ENCODE measurements at regions not wholly inside any gene's neighbourhood (a gene's known extent, or its start where the extent isn't known, plus 50 kb on each side); places are given as distances from the start of the nearest gene placed in this dataset.

DNA sequence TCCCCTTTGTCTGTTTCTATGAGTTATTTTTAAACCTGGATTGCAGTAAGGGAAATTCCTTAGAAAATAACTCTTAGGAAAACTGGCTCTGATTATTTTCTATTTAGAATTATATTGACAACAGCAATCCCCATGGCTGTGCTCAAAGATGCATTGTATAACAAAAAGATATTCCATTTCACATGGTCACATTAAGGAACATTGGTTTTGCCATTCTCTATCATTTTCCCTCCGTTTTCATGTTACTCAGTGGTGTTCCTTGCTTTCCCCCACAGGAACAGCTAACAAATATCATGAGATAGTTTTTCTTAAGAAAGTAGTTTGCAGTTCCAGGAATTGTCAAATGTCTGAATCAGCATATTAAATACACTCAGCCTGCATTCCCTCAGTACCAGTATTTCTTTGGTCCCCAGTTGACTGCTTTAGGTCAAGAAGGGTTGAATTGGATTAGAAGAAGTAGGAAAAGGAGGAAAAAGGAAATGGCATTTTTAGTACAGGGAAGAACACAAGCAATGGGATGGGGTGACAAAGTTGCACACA lies 436.7 kb downstream of the TNS3 start:
- Histone ChIP-seq H3K27ac (peak overlapping the region; percentile 40), H3K4me3 (no peak overlapping the region), H3K36me3 (no peaks in the 10 kb centered on the region), H3K9me3 (no peaks in the 10 kb centered on the region), H3K4me1 (no peaks in the 10 kb centered on the region), H3K27me3 (no peaks in the 10 kb centered on the region)
- DNase-seq (ENCODE audit: extremely low spot score in 2 of 2), result no peak
- no peak for TF ChIP-seq POLR2AphosphoS5 (IDR thresholded peaks at IDR 0.05; ENCODE audit: insufficient read depth in 1 of 2, low read depth in 1 of 2)
- no peak for TF ChIP-seq CTCF (IDR thresholded peaks at IDR 0.05)
- no peak for TF ChIP-seq POLR2A (IDR thresholded peaks at IDR 0.05)
- intact Hi-C loops (cut with DNase I), result no loop called here

GRCh38 chr7:47143339-47143738 lies 438.6 kb downstream of the TNS3 start:
- DNase-seq (ENCODE audit: extremely low spot score in 2 of 2), result no peak
- no peaks in the 10 kb centered on the region for H3K4me1 ChIP-seq
- no peaks in the 10 kb centered on the region for H3K9me3 ChIP-seq
- no peaks in the 10 kb centered on the region for H3K36me3 ChIP-seq
- no peak overlapping the region for H3K27ac ChIP-seq
- H3K27me3 ChIP-seq, result no peaks in the 10 kb centered on the region
- intact Hi-C loops (cut with DNase I), result no loop called here
- no peak overlapping the region for H3K4me3 ChIP-seq
- TF ChIP-seq POLR2AphosphoS5 (IDR thresholded peaks at IDR 0.05; ENCODE audit: insufficient read depth in 1 of 2, low read depth in 1 of 2), result no peak
- TF ChIP-seq CTCF (IDR thresholded peaks at IDR 0.05), result no peak
- no peak for TF ChIP-seq POLR2A (IDR thresholded peaks at IDR 0.05)

GRCh38 chr7:47142867-47143175 lies 439.1 kb downstream of the TNS3 start:
- TF ChIP-seq CTCF (IDR thresholded peaks at IDR 0.05), result no peak
- no peak for TF ChIP-seq POLR2AphosphoS5 (IDR thresholded peaks at IDR 0.05; ENCODE audit: insufficient read depth in 1 of 2, low read depth in 1 of 2)
- no peak for TF ChIP-seq POLR2A (IDR thresholded peaks at IDR 0.05)
- H3K4me1 ChIP-seq, result no peaks in the 10 kb centered on the region
- H3K9me3 ChIP-seq, result no peaks in the 10 kb centered on the region
- H3K27ac ChIP-seq, result no peak overlapping the region
- no peaks in the 10 kb centered on the region for H3K36me3 ChIP-seq
- H3K4me3 ChIP-seq, result no peak overlapping the region
- DNase-seq (ENCODE audit: extremely low spot score in 2 of 2), result no peak
- intact Hi-C loops (cut with DNase I), result no loop called here
- no peaks in the 10 kb centered on the region for H3K27me3 ChIP-seq

DNA sequence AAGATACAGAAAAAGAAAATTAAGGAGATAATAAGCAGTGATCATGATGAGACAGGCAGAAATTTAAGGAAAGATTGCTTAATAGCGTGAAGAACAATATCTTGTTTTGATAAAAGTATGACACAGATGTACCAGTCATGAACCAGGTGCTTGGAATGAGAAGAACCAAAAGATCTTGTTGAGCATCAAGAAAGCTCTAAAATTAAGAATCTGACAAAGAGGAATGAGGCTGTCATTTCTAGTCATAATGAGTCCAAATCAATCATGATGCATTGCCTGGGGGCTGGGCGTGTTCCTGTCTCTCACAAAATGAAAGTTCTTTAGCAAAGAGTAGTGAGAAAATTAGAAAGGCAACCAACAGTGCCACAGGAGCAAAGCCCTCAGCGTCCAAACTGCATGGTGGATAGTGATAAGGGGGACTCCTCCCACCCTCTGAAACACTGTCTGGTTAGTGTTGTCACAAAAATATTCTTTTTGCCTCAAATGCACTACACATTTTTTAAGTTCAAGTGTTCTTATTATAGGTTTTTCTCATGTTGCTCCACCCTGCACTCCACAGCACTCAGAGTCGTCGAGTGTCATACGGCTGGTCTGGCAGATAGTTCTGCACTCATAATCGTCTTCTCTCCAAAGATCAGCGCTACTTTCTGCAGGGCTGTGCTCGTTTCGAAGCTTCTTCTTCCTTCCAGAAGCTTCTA lies 439.6 kb downstream of the TNS3 start:
- Histone ChIP-seq H3K9me3 (no peaks in the 10 kb centered on the region), H3K4me3 (no peak overlapping the region), H3K27ac (no peak overlapping the region), H3K27me3 (no peaks in the 10 kb centered on the region), H3K36me3 (no peaks in the 10 kb centered on the region), H3K4me1 (no peaks in the 10 kb centered on the region)
- TF ChIP-seq POLR2AphosphoS5 (IDR thresholded peaks at IDR 0.05; ENCODE audit: insufficient read depth in 1 of 2, low read depth in 1 of 2) (no peak), CTCF (IDR thresholded peaks at IDR 0.05) (no peak), POLR2A (IDR thresholded peaks at IDR 0.05) (no peak)
- DNase-seq (ENCODE audit: extremely low spot score in 2 of 2), result no peak
- intact Hi-C loops (cut with DNase I), result no loop called here

- TF ChIP-seq POLR2A (IDR thresholded peaks at IDR 0.05), result no peak
- no peak for TF ChIP-seq POLR2AphosphoS5 (IDR thresholded peaks at IDR 0.05; ENCODE audit: insufficient read depth in 1 of 2, low read depth in 1 of 2)
- no peak for TF ChIP-seq CTCF (IDR thresholded peaks at IDR 0.05)
- Histone ChIP-seq H3K36me3 (no peaks in the 10 kb centered on the region), H3K4me1 (no peaks in the 10 kb centered on the region), H3K27ac (no peak overlapping the region), H3K4me3 (no peak overlapping the region), H3K27me3 (no peaks in the 10 kb centered on the region), H3K9me3 (no peaks in the 10 kb centered on the region)
- DNase-seq (ENCODE audit: extremely low spot score in 2 of 2), result no peak
- intact Hi-C loops (cut with DNase I), result no loop called here
These were observed 449.4 kb downstream of the TNS3 start for GRCh38 chr7:47132471-47132870.
